Right lobe of liver (tissue), 4 donors: ENCODE measurements at regions not wholly inside any gene's neighbourhood (a gene's known extent, or its start where the extent isn't known, plus 50 kb on each side); places are given as distances from the start of the nearest gene placed in this dataset.

Experiments used
- POLR2A ChIP-seq: fragments of 450-650 bp; IDR thresholded peaks from one replicate; pipeline ENCODE4 v1.6.1; 2017; ENCODE audit warnings: antibody characterized with exemption, mild to moderate bottlenecking
- TF ChIP-seq, protein P1 (sequence below), 4 donors: fragments of 200-600 bp in 3 of 4; fragments of 450-650 bp in 1 of 4; IDR thresholded peaks; one replicate each; pipeline versions ENCODE4 v1.5.1 to v1.8.0; 2016 to 2022; ENCODE audit warnings: antibody characterized with exemption in 4 of 4, mild to moderate bottlenecking in 2 of 4
- donor health status: DM: no; HTN: no; CAD: no.
- donor health status: DM: no; HTN: no; CAD: no.
- donor health status: DM: no; HTN: yes; CAD: no.

DNA sequence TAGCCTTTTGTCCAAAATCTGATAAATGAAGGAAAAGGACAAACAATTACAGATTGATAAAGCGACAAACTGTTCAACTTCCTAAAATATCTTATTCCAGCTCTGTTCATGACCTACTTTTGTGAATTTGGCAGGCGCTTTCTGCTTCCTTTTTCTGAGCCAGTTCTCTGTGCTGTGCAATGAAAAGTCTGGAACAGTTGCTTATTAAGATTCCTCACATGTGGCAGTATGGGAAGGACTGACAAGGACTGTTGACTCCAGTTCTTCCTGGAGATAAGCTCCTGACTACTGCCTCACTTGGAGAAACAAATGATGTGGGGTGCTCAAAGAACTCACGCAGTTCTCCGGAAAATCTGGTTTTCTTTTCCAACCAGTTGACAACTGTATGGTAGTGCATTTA is 58.3 kb upstream of the ANP32D start:
- TF ChIP-seq, protein P1, sequence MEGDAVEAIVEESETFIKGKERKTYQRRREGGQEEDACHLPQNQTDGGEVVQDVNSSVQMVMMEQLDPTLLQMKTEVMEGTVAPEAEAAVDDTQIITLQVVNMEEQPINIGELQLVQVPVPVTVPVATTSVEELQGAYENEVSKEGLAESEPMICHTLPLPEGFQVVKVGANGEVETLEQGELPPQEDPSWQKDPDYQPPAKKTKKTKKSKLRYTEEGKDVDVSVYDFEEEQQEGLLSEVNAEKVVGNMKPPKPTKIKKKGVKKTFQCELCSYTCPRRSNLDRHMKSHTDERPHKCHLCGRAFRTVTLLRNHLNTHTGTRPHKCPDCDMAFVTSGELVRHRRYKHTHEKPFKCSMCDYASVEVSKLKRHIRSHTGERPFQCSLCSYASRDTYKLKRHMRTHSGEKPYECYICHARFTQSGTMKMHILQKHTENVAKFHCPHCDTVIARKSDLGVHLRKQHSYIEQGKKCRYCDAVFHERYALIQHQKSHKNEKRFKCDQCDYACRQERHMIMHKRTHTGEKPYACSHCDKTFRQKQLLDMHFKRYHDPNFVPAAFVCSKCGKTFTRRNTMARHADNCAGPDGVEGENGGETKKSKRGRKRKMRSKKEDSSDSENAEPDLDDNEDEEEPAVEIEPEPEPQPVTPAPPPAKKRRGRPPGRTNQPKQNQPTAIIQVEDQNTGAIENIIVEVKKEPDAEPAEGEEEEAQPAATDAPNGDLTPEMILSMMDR (IDR thresholded peaks at IDR 0.05), result no peak
- no peak for TF ChIP-seq POLR2A
